K562 (cell line): ENCODE measurements at regions not wholly inside any gene's neighbourhood (a gene's known extent, or its start where the extent isn't known, plus 50 kb on each side); places are given as distances from the start of the nearest gene placed in this dataset.

Experiments used
- ATAC-seq: fragments of 200-7000 bp; cut with Tn5 transposase; 3 replicates; pipeline ENCODE4 v1.9.1; 2020; ENCODE audit warnings: moderate library complexity
- BruUV-seq: library from RNA; stranded (reverse); fragments of 400-500 nt; replicated peaks from 2 replicates; lab custom pipeline; 2021; lab: Mats Ljungman, UMichigan
- CTCF ChIA-PET: fragments of 300-600 bp; formaldehyde crosslinking; extraction: SDS; loops from one replicate; lab custom pipeline; 2021; ENCODE audit warnings: low intra/inter-chr PET ratio; lab: Yijun Ruan, JAX
- POLR2A ChIA-PET: fragments of 300-600, 350-650 bp; sonication (Branson Sonifier 250); formaldehyde crosslinking; extraction: SDS; loops from one replicate; lab custom pipeline; 2021; ENCODE audit warnings: antibody characterized with exemption, inconsistent platforms; lab: Yijun Ruan, JAX
- DNase-seq, 4 experiments: peaks; one replicate each; pipeline versions ENCODE4 v3.0.0 to v3.0.0-alpha.2; 2011 to 2018; ENCODE audit warnings: low spot score in 3 of 4, mixed read lengths in 3 of 4; ENCODE audit errors: extremely low read depth in 1 of 4
- FAIRE-seq: peaks from 2 replicates; lab custom pipeline; 2011; peaks lifted over from hg19 to GRCh38; lab: Jason Lieb, UNC
- H2AFZ ChIP-seq: 2 replicates; pipeline ENCODE4 v1.6.0; 2011; ENCODE audit warnings: low read depth, low read length, control low read depth, inconsistent platforms
- H3K27ac ChIP-seq: fragments of 200-600 bp; 3 replicates; pipeline ENCODE4 v1.8.0; 2011; ENCODE audit warnings: low read depth, mild to moderate bottlenecking, control low read depth, inconsistent platforms, low read length, moderate library complexity, mixed read lengths; ENCODE audit errors: extremely low read depth
- H3K27me3 ChIP-seq, 2 experiments: fragments of 300-600 bp in 1 of 2; 2 replicates in 1 of 2; 3 replicates in 1 of 2; pipeline versions ENCODE4 v1.6.0 to v1.8.0; 2011; ENCODE audit warnings: inconsistent platforms in 2 of 2, low read length in 2 of 2, mild to moderate bottlenecking in 1 of 2, mixed read lengths in 1 of 2, moderate library complexity in 1 of 2; ENCODE audit not compliant: control insufficient read depth in 2 of 2, insufficient read depth in 2 of 2
- H3K36me3 ChIP-seq: fragments of 300-600 bp; 3 replicates; pipeline ENCODE4 v1.8.0; 2011; ENCODE audit warnings: mild to moderate bottlenecking, low read length, inconsistent platforms; ENCODE audit not compliant: control insufficient read depth, insufficient read depth
- H3K4me1 ChIP-seq, 2 experiments: fragments of 200-600 bp in 1 of 2; replicated peaks in 1 of 2; 2 replicates in 1 of 2; 3 replicates in 1 of 2; pipeline versions ENCODE4 v1.5.1 to v1.8.0; 2011; ENCODE audit warnings: inconsistent platforms in 2 of 2, low read length in 2 of 2, mild to moderate bottlenecking in 1 of 2, mixed read lengths in 1 of 2, moderate library complexity in 1 of 2; ENCODE audit not compliant: control insufficient read depth in 2 of 2, insufficient read depth in 2 of 2
- H3K4me2 ChIP-seq: 2 replicates; pipeline ENCODE4 v1.6.1; 2011; ENCODE audit warnings: low read length, control low read depth, inconsistent platforms, mixed read lengths; ENCODE audit not compliant: insufficient read depth
- H3K4me3 ChIP-seq: fragments of 200-600 bp; sonication (generic), shearing (Covaris generic); 2 replicates; pipeline ENCODE4 v1.5.1; 2016; ENCODE audit warnings: control low read depth, inconsistent platforms
- H3K79me2 ChIP-seq: fragments of 200-600 bp; 3 replicates; pipeline ENCODE4 v1.8.0; 2011; ENCODE audit warnings: low read length, inconsistent platforms; ENCODE audit not compliant: control insufficient read depth, insufficient read depth
- H3K9ac ChIP-seq, 2 experiments: 2 replicates each; pipeline versions ENCODE4 v1.6.0 to v1.6.1; 2011; ENCODE audit warnings: low read depth in 2 of 2, low read length in 2 of 2, control low read depth in 1 of 2, inconsistent platforms in 1 of 2, mild to moderate bottlenecking in 1 of 2, mixed read lengths in 1 of 2; ENCODE audit not compliant: insufficient read depth in 1 of 2
- H3K9me1 ChIP-seq: one replicate; pipeline ENCODE4 v1.6.0; 2011; ENCODE audit warnings: inconsistent platforms, mild to moderate bottlenecking, low read length, moderate library complexity; ENCODE audit not compliant: control insufficient read depth, insufficient read depth
- H3K9me3 ChIP-seq: replicated peaks from 2 replicates; pipeline ENCODE4 v1.5.1; 2011; ENCODE audit warnings: low read depth, low read length, inconsistent platforms; ENCODE audit not compliant: control insufficient read depth, insufficient read depth
- H4K20me1 ChIP-seq: replicated peaks from 2 replicates; pipeline ENCODE4 v1.6.1; 2011; ENCODE audit warnings: low read length, inconsistent platforms, mixed read lengths; ENCODE audit not compliant: control insufficient read depth, insufficient read depth
- C11orf30 ChIP-seq: fragments of 450-650 bp; IDR thresholded peaks from 2 replicates; pipeline ENCODE4 v1.6.1; 2016; ENCODE audit warnings: low read depth, mild to moderate bottlenecking
- LEF1 ChIP-seq: fragments of 450-650 bp; IDR thresholded peaks from 2 replicates; pipeline ENCODE4 v1.6.1; 2016; ENCODE audit warnings: mild to moderate bottlenecking
- MAFF ChIP-seq: IDR thresholded peaks from 2 replicates; pipeline ENCODE4 v1.6.1; 2012; ENCODE audit warnings: low read length, improper control_type of control experiment
- MAFG ChIP-seq: fragments of 450-650 bp; conservative IDR thresholded peaks from 2 replicates; pipeline ENCODE4 v1.6.1; 2016; ENCODE audit warnings: missing genetic modification characterization, missing compliant biosample characterization
- MAFK ChIP-seq: IDR thresholded peaks from 2 replicates; pipeline ENCODE4 v1.6.1; 2011; ENCODE audit warnings: low read length, improper control_type of control experiment
- ZNF316 ChIP-seq: fragments of 450-650 bp; IDR thresholded peaks from 2 replicates; pipeline ENCODE4 v1.6.1; 2016
- WGBS: fragments of 100-300 bp; shearing (Covaris generic); methylation state at CpG from one replicate; pipeline ENCODE4 v1.1.6; 2016; ENCODE audit warnings: low coverage, mixed read lengths; ENCODE audit not compliant: insufficient coverage; ENCODE audit errors: missing lambda C conversion rate; 5-methylcytosine and 5-hydroxymethylcytosine counted together
- in situ Hi-C: fragments of 300-500 bp; cut with MboI; formaldehyde crosslinking; loops from 4 replicates; pipeline ENCODE4 v1.15.0; 2018; ENCODE audit warnings: inconsistent platforms, mixed read lengths
- intact Hi-C: fragments of 100-400 bp; cut with micrococcal nuclease; formaldehyde crosslinking; loops from 2 replicates; pipeline ENCODE4 v1.14.2; 2022
- TF ChIP-seq, protein P1 (sequence below): sonication (generic); formaldehyde crosslinking; IDR thresholded peaks from 2 replicates; pipeline ENCODE4 v1.8.0; 2022; ENCODE audit warnings: missing genetic modification reagents, mild to moderate bottlenecking, borderline replicate concordance

GRCh38 chr5:154570572-154571324, 92.7 kb upstream of the HAND1 start:
- TF ChIP-seq C11orf30 = peak; percentile 64
- peak; percentile 33; the same call in 1 of the 2 replicates for TF ChIP-seq MAFF
- TF ChIP-seq MAFK = 0 out of 2 replicates have a peak, but pooled peaks have one; percentile 18
- peak; percentile 78 for TF ChIP-seq ZNF316
- TF ChIP-seq, protein P1, sequence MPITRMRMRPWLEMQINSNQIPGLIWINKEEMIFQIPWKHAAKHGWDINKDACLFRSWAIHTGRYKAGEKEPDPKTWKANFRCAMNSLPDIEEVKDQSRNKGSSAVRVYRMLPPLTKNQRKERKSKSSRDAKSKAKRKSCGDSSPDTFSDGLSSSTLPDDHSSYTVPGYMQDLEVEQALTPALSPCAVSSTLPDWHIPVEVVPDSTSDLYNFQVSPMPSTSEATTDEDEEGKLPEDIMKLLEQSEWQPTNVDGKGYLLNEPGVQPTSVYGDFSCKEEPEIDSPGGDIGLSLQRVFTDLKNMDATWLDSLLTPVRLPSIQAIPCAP = no peak
- TF ChIP-seq LEF1 = no peak
- peak; percentile 56; the same call in 1 of the 2 replicates for TF ChIP-seq MAFG (tag)
- Histone ChIP-seq H3K27ac (no peak overlapping the region), H3K4me3 (no peak overlapping the region), H3K4me1 (no peaks in the 10 kb centered on the region), H3K4me2 (no peak overlapping the region), H3K79me2 (no peaks in the 10 kb centered on the region), H3K27me3 (peaks cover 16 to 57% of the 10 kb centered on the region in 2 experiments), H4K20me1 (no peaks in the 10 kb centered on the region), H3K9ac (no peak overlapping the region), H2AFZ (no peak overlapping the region), H3K36me3 (no peaks in the 10 kb centered on the region), H3K9me1 (no peaks in the 10 kb centered on the region), H3K9me3 (no peaks in the 10 kb centered on the region)
- ATAC-seq = no peak
- no peak for FAIRE-seq
- no TSS peak for BruUV-seq
- 5% methylated on average over 11 of the region's 11 CpGs for WGBS
- in situ Hi-C loops = no loop called here
- ChIA-PET POLR2A (interaction anchor here (1.4 kb wide), 1 partner anchor 8 kb away, joined by 4 read pairs; no protein-coding TSS in a partner anchor), CTCF (no interaction called here)
- intact Hi-C loops = no loop called here
- DNase-seq = no peak
